Upper lobe of right lung (tissue), 1 donor: ENCODE measurements at regions not wholly inside any gene's neighbourhood (a gene's known extent, or its start where the extent isn't known, plus 50 kb on each side); places are given as distances from the start of the nearest gene placed in this dataset.
"Not testable (repeated sequence)": the region's sequence is repeated elsewhere in the genome, so short reads cannot be mapped to it uniquely, and the experiment has no call there.

ENCODE experiments used
- ATAC-seq: fragments of 200-7000 bp; cut with Tn5 transposase; one replicate; pipeline ENCODE4 v1.9.1; 2020; ENCODE audit warnings: mild to moderate bottlenecking, moderate library complexity
- DNase-seq: peaks from one replicate; pipeline ENCODE4 v3.0.0-alpha.2; 2020
- H3K27ac ChIP-seq: fragments of 200-600 bp; one replicate; pipeline ENCODE4 v1.8.0; 2022
- H3K27me3 ChIP-seq: fragments of 200-600 bp; one replicate; pipeline ENCODE4 v1.8.0; 2022; ENCODE audit warnings: mild to moderate bottlenecking
- H3K36me3 ChIP-seq: fragments of 200-600 bp; one replicate; pipeline ENCODE4 v1.8.0; 2022
- H3K4me1 ChIP-seq: fragments of 200-600 bp; one replicate; pipeline ENCODE4 v1.8.0; 2022
- H3K4me3 ChIP-seq: fragments of 200-600 bp; one replicate; pipeline ENCODE4 v1.8.0; 2022; ENCODE audit warnings: mild to moderate bottlenecking
- H3K9me3 ChIP-seq: fragments of 200-600 bp; one replicate; pipeline ENCODE4 v1.8.0; 2022
- CTCF ChIP-seq: fragments of 200-600 bp; IDR thresholded peaks from one replicate; pipeline ENCODE4 v1.8.0; 2022; ENCODE audit warnings: antibody characterized with exemption
- intact Hi-C: fragments of 100-400 bp; cut with DNase I; formaldehyde crosslinking; loops from one replicate; pipeline ENCODE4 v1.11.0; 2022
- donor health status: DM: no; HTN: yes; CAD: no; lungs with severe emphysema.

GRCh38 chr4:148632476-148632875, 190.3 kb upstream of the NR3C2 start:
- H3K36me3 ChIP-seq = no peaks in the 10 kb centered on the region
- intact Hi-C loops = no loop called here
- H3K27ac ChIP-seq = no peak overlapping the region
- H3K4me1 ChIP-seq = no peaks in the 10 kb centered on the region
- DNase-seq (no peak), ATAC-seq (no peak)
- H3K9me3 ChIP-seq = no peaks in the 10 kb centered on the region
- H3K4me3 ChIP-seq = no peak overlapping the region
- H3K27me3 ChIP-seq = no peaks in the 10 kb centered on the region
- TF ChIP-seq CTCF = no peak

DNA sequence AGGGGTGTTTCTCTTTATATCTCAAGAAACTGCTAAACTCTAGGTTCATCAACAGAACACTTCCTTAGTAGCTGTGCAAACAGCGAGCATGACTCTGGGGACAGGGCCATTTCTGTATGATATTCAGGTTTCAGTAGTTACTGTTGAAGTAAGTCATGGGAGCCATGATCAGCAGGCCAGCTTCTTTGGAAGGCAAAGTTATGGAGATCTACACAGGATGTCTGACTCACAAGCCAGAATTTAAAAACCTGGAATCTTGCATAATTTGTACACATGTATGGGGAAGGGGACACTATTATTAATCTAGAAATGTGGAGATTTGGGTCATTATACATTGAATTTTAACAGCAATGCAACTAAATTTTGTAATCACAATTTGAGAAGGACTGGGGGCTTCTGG, 187.8 kb upstream of the NR3C2 start:
- no peak for TF ChIP-seq CTCF
- Histone ChIP-seq H3K4me3 (no peak overlapping the region), H3K27ac (no peak overlapping the region), H3K4me1 (no peaks in the 10 kb centered on the region), H3K9me3 (no peaks in the 10 kb centered on the region), H3K27me3 (no peaks in the 10 kb centered on the region), H3K36me3 (no peaks in the 10 kb centered on the region)
- DNase-seq (no peak), ATAC-seq (no peak)
- intact Hi-C loops = no loop called here

GRCh38 chr4:148618856-148619255, 176.6 kb upstream of the NR3C2 start:
- no peak overlapping the region for H3K27ac ChIP-seq
- no peak for DNase-seq
- no peak overlapping the region for H3K4me3 ChIP-seq
- H3K27me3 ChIP-seq = no peaks in the 10 kb centered on the region
- no peaks in the 10 kb centered on the region for H3K9me3 ChIP-seq
- no peak for ATAC-seq
- no peak for TF ChIP-seq CTCF
- no peaks in the 10 kb centered on the region for H3K4me1 ChIP-seq
- no peaks in the 10 kb centered on the region for H3K36me3 ChIP-seq
- intact Hi-C loops = no loop called here

DNA sequence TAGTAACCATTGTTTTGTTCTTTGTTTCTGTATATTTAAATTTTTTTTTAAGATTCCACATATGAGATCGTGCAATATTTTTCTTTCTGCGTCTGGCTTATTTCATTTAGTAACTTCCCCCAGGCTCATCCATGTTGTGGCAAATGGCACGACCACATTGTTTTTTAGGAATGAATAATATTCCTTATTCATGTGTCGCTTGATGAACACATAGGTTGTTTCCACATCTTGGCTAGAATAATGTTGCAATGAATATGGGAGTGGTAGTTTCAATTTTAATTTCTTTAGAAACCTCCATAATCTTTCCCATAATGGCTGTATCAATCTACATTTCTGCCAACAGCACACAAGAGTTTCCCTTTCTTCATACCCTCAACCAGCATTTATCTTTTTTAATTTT, 166.8 kb upstream of the NR3C2 start:
- no peak overlapping the region for H3K27ac ChIP-seq
- no peaks in the 10 kb centered on the region for H3K9me3 ChIP-seq
- H3K27me3 ChIP-seq = no peaks in the 10 kb centered on the region
- H3K36me3 ChIP-seq = no peaks in the 10 kb centered on the region
- intact Hi-C loops = no loop called here
- TF ChIP-seq CTCF = no peak
- no peak for DNase-seq
- no peak overlapping the region for H3K4me3 ChIP-seq
- H3K4me1 ChIP-seq = no peaks in the 10 kb centered on the region
- ATAC-seq = no peak

- H3K4me3 ChIP-seq, intact Hi-C loops, H3K36me3 ChIP-seq, H3K4me1 ChIP-seq, H3K9me3 ChIP-seq, ATAC-seq, H3K27me3 ChIP-seq, H3K27ac ChIP-seq: not testable (repeated sequence)
- peak; percentile 38 for DNase-seq
Measured at GRCh38 chr4:148598418-148599207, 156.4 kb upstream of the NR3C2 start.

DNA sequence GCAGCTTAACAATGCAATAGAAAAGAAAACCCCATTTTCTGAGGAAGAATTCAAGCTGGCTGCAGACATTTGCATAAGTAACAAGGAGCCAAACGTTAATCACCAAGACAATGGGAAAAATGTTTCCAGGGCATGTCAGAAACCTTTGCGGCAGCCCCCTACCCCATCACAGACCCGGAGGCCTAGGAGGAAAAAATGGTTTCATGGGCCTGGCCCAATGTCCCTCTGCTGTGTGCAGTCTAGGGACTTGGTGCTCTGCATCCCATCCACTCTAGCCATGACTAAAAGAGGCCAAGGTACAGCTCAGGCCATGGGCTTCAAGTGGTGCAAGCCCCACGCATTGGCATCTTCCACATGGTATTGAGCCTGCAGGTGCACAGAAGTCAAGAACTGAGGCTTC, 147.0 kb upstream of the NR3C2 start:
- Histone ChIP-seq H3K27ac (no peak overlapping the region), H3K27me3 (no peaks in the 10 kb centered on the region)

More for the DNA sequence above, 147.0 kb upstream of the NR3C2 start:
- no peak for ATAC-seq
- Histone ChIP-seq H3K4me1 (no peaks in the 10 kb centered on the region), H3K9me3 (no peaks in the 10 kb centered on the region), H3K36me3 (no peaks in the 10 kb centered on the region), H3K4me3 (no peak overlapping the region)
- no peak for TF ChIP-seq CTCF
- intact Hi-C loops = no loop called here
- no peak for DNase-seq
